ENCODE measurements at regions not wholly inside any gene's neighbourhood (a gene's known extent, or its start where the extent isn't known, plus 50 kb on each side); places are given as distances from the start of the nearest gene placed in this dataset.

GRCh38 chr18:54532222-54532621 lies 58.8 kb upstream of the DYNAP start:
- no peak for DNase-seq (ENCODE audit: low read depth in 2 of 2)

- no peak for DNase-seq (ENCODE audit: low read depth in 2 of 2)
Observed at GRCh38 chr18:54532962-54533361, 58.1 kb upstream of the DYNAP start.
